ENCODE measurements at regions not wholly inside any gene's neighbourhood (a gene's known extent, or its start where the extent isn't known, plus 50 kb on each side); places are given as distances from the start of the nearest gene placed in this dataset.
"Not testable (repeated sequence)": the region's sequence is repeated elsewhere in the genome, so short reads cannot be mapped to it uniquely, and the experiment has no call there.

DNA sequence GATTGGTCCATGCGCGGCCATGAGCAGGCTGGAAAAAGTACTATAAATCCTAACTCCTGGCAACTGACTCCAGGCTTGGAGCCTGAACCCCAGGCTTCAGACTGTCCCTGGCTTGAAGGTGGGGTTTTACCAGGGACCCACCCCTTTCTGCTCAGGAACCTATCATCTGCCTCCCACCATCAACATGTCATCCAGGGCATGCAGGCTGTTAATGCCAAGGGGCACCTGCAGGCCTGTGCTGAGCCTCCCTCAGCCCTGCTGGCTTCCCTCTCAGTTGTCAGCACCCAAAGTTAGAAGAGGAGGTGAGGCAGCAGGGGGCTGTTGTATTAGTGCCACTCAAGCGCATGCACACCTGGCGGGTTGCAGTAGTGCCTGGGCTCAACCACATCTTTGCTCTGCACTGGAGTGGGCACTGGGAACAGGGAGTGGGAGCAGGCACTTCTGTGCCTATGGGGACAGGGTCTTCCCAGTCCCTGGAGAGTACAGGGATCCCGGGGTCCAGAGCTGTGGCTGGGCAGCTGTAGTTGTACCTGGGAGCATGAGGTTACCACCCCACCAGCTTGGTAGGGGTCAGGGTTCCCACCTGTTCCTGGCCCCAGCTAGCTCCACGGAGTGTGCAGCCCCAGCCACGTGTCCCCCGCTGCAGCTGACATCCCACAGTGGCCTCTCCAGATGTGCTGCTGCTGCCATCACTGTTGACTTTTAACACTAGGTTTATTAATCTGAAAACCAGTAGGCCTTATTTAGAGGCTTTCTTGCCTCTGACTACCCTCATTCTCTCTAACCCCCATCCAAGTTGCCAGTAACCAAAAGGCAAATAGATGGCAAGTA is 306.2 kb upstream of the RIOK2 start:
- Mint-ChIP-seq H3K4me3 (no peak overlapping the region), H3K4me1 (no peaks in the 10 kb centered on the region), H3K27me3 (peaks cover 2% of the 10 kb centered on the region), H3K9me3 (no peaks in the 10 kb centered on the region), H3K27ac (no peak overlapping the region), H3K36me3 (no peaks in the 10 kb centered on the region)

DNA sequence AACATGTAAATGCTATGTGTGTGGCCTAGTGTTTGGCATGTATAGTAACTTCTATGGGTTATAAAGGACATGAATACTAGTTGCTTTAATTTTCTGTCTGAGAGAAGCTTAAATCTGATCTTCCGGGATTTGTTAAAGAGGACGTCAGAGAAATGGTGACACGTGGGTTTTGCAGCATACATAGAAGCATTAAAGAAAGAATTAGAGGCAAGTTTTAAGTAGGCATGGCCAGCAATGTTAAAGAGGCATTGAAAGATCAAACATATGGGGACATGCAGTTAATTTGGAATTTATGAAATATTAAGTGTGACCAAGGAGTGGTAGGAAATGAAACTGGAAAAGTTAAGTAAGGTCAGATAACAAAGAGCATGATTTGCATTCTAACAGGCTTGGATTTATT is 311.4 kb upstream of the RIOK2 start:
- no peaks in the 10 kb centered on the region for H3K36me3 Mint-ChIP-seq
- no peaks in the 10 kb centered on the region for H3K9me3 Mint-ChIP-seq
- no peaks in the 10 kb centered on the region for H3K27me3 Mint-ChIP-seq
- H3K4me3 Mint-ChIP-seq, result no peak overlapping the region
- no peaks in the 10 kb centered on the region for H3K4me1 Mint-ChIP-seq
- H3K27ac Mint-ChIP-seq, result no peak overlapping the region

- Mint-ChIP-seq H3K27ac (no peak overlapping the region), H3K4me1 (no peaks in the 10 kb centered on the region), H3K27me3 (no peaks in the 10 kb centered on the region), H3K9me3 (no peaks in the 10 kb centered on the region), H3K36me3 (no peaks in the 10 kb centered on the region), H3K4me3 (no peak overlapping the region)
These were observed 312.3 kb upstream of the RIOK2 start for GRCh38 chr5:97495301-97495700.

DNA sequence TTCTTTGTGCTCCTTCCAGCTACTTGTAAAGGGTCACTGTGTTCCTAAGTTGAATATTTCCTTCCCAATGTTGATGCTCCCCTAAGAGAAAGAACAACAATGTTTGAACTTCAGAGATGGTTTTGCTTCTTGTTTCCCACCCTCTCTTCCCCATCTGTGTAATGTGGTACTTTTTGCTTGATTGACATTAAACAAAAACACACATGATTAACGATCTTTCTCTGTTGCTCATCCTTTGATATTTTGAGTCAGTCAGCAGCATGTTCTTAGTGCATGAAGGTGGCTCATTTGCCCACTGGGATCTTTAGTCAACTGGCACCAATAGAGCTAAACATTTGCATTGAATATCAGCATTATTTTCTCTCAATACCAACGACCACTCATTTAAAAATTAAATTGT is 313.0 kb upstream of the RIOK2 start:
- H3K27me3 Mint-ChIP-seq, result no peaks in the 10 kb centered on the region
- no peak overlapping the region for H3K4me3 Mint-ChIP-seq
- H3K4me1 Mint-ChIP-seq, result no peaks in the 10 kb centered on the region
- no peaks in the 10 kb centered on the region for H3K36me3 Mint-ChIP-seq
- H3K27ac Mint-ChIP-seq, result no peak overlapping the region
- no peaks in the 10 kb centered on the region for H3K9me3 Mint-ChIP-seq

- Mint-ChIP-seq H3K4me3 (no peak overlapping the region), H3K4me1 (no peaks in the 10 kb centered on the region), H3K27me3 (peaks cover 2% of the 10 kb centered on the region), H3K9me3 (no peaks in the 10 kb centered on the region), H3K36me3 (no peaks in the 10 kb centered on the region), H3K27ac (no peak overlapping the region)
These were observed 315.6 kb upstream of the RIOK2 start for GRCh38 chr5:97498657-97499056.

GRCh38 chr5:97499605-97500004 is 316.6 kb upstream of the RIOK2 start:
- Mint-ChIP-seq H3K9me3 (no peaks in the 10 kb centered on the region), H3K4me1 (no peaks in the 10 kb centered on the region), H3K27me3 (peaks cover 2% of the 10 kb centered on the region), H3K36me3 (no peaks in the 10 kb centered on the region), H3K4me3 (no peak overlapping the region), H3K27ac (no peak overlapping the region)

DNA sequence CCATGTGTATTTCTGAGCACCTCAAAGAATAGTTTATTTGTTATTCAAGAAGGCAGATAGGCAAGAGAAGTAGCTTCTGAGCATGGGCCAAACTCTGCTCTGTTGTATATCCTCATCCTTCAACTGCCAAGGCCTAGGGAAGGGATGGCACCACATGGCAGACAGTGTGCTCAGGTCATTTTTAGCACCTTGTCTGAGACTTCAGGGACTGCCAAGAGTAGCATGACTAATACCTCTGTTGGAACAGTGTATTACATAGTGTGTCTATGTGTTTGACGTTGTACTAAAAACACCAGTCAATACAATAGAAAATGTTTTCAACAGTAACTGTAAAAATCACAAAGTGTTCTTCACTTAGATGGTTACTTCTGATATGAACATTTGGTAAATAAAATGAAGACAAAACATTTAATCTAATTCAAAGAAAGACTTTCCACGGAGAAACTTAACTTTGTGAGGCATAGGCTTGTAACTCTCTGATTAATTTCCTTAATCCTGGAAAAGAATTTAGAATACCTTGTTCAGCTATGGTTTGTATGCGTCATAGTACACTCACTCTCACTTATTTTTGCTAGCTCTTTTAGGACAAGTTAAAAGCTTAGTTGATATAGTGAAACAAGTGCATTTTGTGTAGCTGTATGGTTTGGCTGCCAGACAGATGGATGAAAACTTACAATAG is 318.4 kb upstream of the RIOK2 start:
- Mint-ChIP-seq H3K27ac (no peak overlapping the region), H3K27me3 (peaks cover 2% of the 10 kb centered on the region), H3K4me3 (no peak overlapping the region), H3K9me3 (no peaks in the 10 kb centered on the region), H3K4me1 (no peaks in the 10 kb centered on the region), H3K36me3 (no peaks in the 10 kb centered on the region)

- Mint-ChIP-seq H3K36me3 (no peaks in the 10 kb centered on the region), H3K27me3 (peaks cover 2% of the 10 kb centered on the region), H3K27ac (no peak overlapping the region), H3K4me1 (no peaks in the 10 kb centered on the region), H3K4me3 (no peak overlapping the region), H3K9me3 (no peaks in the 10 kb centered on the region)
These were observed 318.9 kb upstream of the RIOK2 start for GRCh38 chr5:97501965-97502305.

- Mint-ChIP-seq H3K27ac (no peak overlapping the region), H3K4me1 (no peaks in the 10 kb centered on the region), H3K27me3 (peaks cover 3% of the 10 kb centered on the region), H3K4me3 (no peak overlapping the region), H3K9me3 (no peaks in the 10 kb centered on the region), H3K36me3 (no peaks in the 10 kb centered on the region)
These were observed 325.8 kb upstream of the RIOK2 start for GRCh38 chr5:97508864-97509263.

GRCh38 chr5:97519565-97519964 is 336.5 kb upstream of the RIOK2 start:
- H3K27ac Mint-ChIP-seq, H3K4me3 Mint-ChIP-seq, H3K9me3 Mint-ChIP-seq, H3K27me3 Mint-ChIP-seq, H3K4me1 Mint-ChIP-seq, H3K36me3 Mint-ChIP-seq: not testable (repeated sequence)

DNA sequence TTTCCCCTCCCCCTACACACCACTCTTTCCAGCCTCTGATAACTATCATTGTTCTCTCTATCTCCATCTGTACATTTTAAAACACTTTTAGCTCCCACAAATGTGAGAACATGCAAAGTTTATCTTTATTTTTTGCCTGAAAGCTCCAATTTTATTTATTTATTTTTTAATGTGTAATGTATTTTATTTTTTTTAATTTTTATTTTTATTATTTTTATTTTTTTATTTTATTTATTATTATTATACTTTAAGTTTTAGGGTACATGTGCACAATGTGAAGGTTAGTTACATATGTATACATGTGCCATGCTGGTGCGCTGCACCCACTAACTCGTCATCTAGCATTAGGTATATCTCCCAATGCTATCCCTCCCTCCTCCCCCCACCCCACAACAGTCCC is 340.3 kb upstream of the RIOK2 start:
- H3K9me3 Mint-ChIP-seq, H3K4me1 Mint-ChIP-seq, H3K4me3 Mint-ChIP-seq, H3K27me3 Mint-ChIP-seq, H3K27ac Mint-ChIP-seq, H3K36me3 Mint-ChIP-seq: not testable (repeated sequence)

DNA sequence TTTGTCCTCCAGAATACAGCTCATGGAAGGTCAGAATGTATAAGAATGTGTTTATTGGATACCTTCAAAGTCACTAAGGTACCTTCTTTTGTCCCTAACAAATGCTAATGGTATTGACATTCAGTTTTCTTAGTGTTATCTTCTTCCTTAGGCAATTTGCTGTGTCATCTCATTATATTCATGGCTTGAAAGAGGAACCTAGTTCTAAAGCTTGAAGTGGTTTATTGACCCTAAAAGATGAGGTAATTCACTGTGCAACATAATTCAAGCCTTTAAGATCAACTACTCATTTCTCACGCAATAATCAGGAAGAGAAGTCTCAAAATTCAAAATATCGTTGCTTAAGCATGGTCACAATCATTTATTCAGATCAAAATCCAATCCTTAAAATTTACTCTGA is 342.7 kb upstream of the RIOK2 start:
- no peaks in the 10 kb centered on the region for H3K4me1 Mint-ChIP-seq
- no peak overlapping the region for H3K27ac Mint-ChIP-seq
- no peaks in the 10 kb centered on the region for H3K36me3 Mint-ChIP-seq
- no peaks in the 10 kb centered on the region for H3K9me3 Mint-ChIP-seq
- H3K27me3 Mint-ChIP-seq, result peaks cover 4% of the 10 kb centered on the region
- H3K4me3 Mint-ChIP-seq, result no peak overlapping the region

GRCh38 chr5:97528941-97529340 is 345.9 kb upstream of the RIOK2 start:
- peaks cover 9% of the 10 kb centered on the region for H3K4me1 Mint-ChIP-seq
- H3K27me3 Mint-ChIP-seq, result peaks cover 4% of the 10 kb centered on the region
- H3K36me3 Mint-ChIP-seq, result no peaks in the 10 kb centered on the region
- no peak overlapping the region for H3K4me3 Mint-ChIP-seq
- H3K9me3 Mint-ChIP-seq, result no peaks in the 10 kb centered on the region
- no peak overlapping the region for H3K27ac Mint-ChIP-seq

DNA sequence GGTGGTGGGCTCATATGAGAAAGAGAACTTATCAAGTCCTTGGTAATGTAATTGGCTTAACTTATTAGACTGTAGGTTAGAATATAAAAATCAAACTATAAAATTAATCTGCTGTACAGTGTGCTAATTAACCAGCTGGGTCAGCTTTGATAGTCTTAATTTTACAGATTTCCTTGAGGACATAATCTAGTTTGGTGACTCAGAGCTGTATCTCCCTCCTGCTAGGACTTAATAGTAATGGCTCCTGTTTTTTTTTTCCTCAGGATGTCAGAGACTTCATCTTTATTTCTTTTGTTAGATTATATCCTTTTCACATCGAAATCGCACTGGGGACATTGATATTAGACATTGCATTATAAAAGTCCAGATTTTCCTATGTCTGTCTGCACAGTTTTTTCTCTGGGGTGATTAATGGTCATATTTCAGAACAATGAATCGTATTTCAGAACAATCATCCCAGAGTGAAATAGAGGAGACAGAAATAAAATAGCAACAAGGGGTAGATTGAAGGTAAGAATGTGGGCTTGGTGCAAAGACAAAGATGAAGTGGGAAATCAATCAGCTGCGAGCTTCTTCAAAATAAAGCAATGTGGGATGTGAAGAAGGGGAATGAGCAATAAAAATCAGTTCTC is 346.4 kb upstream of the RIOK2 start:
- no peak overlapping the region for H3K27ac Mint-ChIP-seq
- H3K9me3 Mint-ChIP-seq, result no peaks in the 10 kb centered on the region
- H3K4me1 Mint-ChIP-seq, result peaks cover 9% of the 10 kb centered on the region
- peaks cover 4% of the 10 kb centered on the region for H3K27me3 Mint-ChIP-seq
- H3K36me3 Mint-ChIP-seq, result no peaks in the 10 kb centered on the region
- no peak overlapping the region for H3K4me3 Mint-ChIP-seq

- H3K27me3 Mint-ChIP-seq, result no peaks in the 10 kb centered on the region
- peaks cover 9% of the 10 kb centered on the region for H3K4me1 Mint-ChIP-seq
- H3K9me3 Mint-ChIP-seq, result no peaks in the 10 kb centered on the region
- no peak overlapping the region for H3K27ac Mint-ChIP-seq
- H3K4me3 Mint-ChIP-seq, result no peak overlapping the region
- no peaks in the 10 kb centered on the region for H3K36me3 Mint-ChIP-seq
These were observed 348.5 kb upstream of the RIOK2 start for GRCh38 chr5:97531549-97531948.

DNA sequence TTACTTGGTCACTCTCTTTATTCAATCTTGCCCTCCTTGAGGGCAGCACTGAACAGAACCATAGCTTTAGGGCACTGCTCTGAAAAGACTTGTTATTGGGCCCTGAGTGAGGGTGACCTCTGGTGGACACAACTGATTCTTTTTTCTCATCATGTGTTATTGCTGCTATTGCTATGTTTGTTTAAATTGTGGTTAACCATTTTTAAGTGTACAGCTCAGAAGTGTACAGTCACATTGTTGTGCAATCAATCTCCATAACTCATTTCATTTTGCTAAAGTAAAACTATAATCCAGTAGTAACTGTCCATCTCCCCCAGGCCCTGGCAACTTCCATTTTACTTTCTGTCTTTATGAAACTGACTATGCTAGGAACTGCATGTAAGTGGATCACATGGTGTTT is 351.1 kb upstream of the RIOK2 start:
- no peaks in the 10 kb centered on the region for H3K27me3 Mint-ChIP-seq

More for the DNA sequence above, 351.1 kb upstream of the RIOK2 start:
- H3K27ac Mint-ChIP-seq, result no peak overlapping the region
- no peaks in the 10 kb centered on the region for H3K36me3 Mint-ChIP-seq
- no peak overlapping the region for H3K4me3 Mint-ChIP-seq
- H3K4me1 Mint-ChIP-seq, result peaks cover 9% of the 10 kb centered on the region
- no peaks in the 10 kb centered on the region for H3K9me3 Mint-ChIP-seq
